Amniotic stem cell (primary cell): ENCODE measurements at regions not wholly inside any gene's neighbourhood (a gene's known extent, or its start where the extent isn't known, plus 50 kb on each side); places are given as distances from the start of the nearest gene placed in this dataset.

Experiments
- DNase-seq: peaks from one replicate; lab custom pipeline; 2025; lab: John Stamatoyannopoulos, UW

DNA sequence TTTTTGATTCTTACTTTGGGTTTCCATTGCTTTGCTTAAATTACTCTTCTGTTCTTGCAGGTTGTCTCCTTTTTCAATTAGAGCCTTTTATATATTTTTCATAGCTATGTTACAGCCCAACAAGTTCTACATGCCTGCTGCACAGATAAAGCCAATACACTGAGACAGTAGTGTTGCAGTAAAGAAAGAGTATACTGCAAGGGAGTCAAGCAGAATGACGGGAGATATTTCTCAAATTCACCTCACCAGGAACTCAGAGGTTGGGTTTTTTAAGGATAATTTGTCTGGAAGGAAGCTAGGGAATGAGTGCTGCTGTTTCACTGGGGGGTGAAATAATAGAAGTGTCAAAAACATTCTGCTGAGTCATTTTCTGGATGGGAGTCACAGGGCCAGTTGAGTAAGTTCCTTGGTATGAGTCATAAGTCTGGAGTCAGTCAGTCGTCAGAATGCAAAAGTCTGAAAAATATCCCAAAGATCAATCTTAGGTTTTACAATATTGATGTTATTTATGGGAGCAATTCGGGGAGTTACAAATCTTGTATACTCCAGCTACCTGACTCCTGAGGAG is 193.0 kb upstream of the RGPD4 start:
- peak; percentile 52 for DNase-seq

GRCh38 chr2:107634172-107634571 is 192.5 kb upstream of the RGPD4 start:
- no peak for DNase-seq

DNA sequence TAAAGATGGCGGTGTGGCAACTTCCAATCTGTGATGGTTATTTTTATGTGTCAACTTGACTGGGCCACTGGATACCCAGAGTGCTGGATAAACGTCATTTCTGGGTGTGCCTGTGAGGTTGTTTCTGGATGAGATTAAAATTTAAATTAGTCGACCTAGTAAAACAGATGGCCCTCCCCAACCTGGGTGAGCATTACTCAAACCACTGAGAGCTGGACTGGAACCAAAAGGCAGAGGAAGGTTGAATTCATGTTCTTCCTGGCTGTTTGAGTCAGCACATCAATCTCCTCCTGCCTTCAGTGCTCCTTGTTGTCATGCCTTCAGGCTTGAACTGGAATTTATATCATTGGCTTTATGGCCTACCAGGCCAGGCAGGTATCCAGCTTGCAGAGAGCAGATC is 190.8 kb upstream of the RGPD4 start:
- DNase-seq: no peak

DNA sequence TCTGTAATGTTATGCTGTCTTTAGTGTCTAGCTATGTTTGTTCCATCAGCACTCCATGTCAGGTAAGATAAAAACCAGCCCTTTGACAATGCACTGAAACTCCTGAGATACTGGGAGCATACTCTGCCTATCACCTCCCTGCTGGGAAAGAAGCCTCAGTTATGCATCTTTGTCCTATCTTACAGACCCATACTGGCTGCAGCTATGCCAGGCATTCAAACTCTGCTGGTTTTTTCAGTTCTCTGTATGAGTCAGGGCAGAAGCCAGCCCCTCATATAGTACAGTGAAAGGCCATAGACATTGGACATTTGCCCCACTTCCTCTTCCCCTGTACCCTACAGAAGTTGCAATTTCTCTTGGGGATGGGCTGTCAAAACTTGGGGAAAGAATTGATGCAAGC is 181.1 kb upstream of the RGPD4 start:
- DNase-seq: no peak

- DNase-seq: no peak
Observed at GRCh38 chr2:107648781-107649404, 177.8 kb upstream of the RGPD4 start.

DNA sequence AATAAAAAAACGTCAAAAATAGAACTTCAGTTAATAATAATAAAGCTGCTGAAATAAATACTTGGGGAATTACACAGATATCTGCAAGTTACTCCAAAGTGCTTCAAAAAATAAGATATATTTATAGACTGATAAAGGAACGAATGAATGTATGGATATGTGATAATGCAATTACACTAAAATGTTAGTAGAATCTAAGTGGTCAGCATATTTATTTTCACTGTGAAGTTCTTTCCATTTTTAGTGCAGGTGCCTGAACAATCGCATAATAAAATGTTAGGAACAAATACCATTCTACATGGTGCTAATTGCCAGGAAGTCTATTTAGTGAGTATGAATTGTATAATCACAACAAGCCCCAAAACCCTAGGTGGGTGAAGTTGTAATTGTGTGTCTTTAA is 169.6 kb upstream of the RGPD4 start:
- no peak for DNase-seq

DNA sequence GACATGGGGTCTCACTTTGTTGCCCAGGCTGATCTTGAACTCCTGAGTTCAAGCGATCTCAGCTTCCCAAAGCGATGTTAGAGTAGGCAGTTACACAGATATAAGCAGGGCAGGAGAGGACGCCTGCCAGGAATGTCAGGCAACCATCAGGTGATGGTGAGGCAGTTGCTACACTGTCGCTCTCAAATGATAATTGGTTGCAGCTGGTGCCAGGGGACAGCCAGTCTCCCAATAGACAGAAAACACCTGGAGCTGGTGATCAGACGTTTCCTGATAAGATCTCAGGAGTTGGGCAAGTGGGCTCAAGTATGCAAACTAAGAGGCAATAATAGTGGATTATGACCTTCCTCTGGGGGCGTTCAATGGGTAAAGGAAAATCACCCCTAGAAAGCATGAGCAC is 163.1 kb upstream of the RGPD4 start:
- DNase-seq: no peak

GRCh38 chr2:107669335-107669734 is 157.4 kb upstream of the RGPD4 start:
- peak; percentile 14 for DNase-seq

- no peak for DNase-seq
Observed at GRCh38 chr2:107681936-107682335, 144.8 kb upstream of the RGPD4 start.

GRCh38 chr2:107684421-107684820 is 142.3 kb upstream of the RGPD4 start:
- no peak for DNase-seq

DNA sequence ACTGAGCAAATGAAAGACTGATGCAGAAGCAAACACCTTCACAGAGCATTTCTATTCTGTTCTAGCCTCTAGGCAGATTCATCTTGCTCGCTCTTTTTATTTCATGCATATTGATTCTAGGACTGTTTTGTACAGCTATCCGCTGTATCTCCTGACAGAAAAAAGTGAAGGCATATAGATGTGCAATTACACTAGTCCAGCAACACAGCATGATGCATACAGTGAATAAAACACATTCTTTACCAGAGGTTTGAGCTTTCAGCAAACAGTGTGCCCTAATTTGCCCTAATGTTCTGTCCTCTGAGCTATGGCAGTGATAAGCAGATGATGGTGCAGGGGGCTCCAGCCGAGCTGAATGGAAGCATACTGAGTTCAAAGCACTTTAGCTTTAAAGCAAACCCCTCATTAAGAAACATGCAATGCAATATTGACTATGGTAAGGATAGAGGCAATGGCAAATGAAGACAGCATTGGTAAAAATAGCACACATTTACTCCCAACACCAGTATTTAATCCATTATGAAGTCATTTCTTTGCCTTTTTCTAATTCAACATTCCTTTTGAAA is 141.2 kb upstream of the RGPD4 start:
- no peak for DNase-seq

DNA sequence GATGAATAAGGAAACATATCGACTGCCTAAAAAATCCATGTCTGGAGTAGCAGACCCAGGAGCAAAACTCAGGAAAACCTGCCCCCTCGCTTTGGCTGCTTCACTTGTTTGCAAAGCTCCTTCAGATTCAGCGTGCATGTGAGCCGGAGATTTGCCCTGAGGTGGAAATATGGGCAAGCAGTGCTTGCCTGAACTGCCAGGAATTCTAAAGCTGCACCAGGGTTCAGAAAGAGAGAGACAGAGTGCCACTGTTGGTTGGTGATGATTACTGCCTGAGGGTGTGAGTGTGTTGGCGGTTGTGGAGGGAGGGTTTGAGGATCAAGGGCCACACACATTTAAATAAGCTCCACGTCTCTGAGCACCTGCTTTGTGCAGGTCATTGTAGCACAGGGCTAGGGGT is 139.6 kb upstream of the RGPD4 start:
- no peak for DNase-seq

DNA sequence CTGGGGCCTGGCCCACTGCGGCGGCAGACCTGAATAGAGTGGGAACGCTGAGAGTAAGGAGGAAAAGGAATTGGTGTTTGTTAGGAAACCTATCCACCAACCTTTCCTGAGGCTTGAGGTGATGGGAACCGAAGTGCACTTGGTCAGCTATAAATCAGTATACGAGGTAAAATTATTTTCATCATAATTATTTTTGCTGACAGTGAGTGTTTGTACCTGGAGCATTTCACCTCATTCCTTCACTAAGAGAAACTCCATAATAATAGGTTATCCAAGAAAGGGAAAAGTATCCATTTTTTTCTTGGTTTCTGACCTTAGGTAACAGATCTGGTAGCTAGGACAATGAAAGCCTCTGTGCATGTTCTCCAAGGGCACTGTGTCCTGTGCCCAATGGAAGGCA is 138.6 kb upstream of the RGPD4 start:
- DNase-seq: no peak

DNA sequence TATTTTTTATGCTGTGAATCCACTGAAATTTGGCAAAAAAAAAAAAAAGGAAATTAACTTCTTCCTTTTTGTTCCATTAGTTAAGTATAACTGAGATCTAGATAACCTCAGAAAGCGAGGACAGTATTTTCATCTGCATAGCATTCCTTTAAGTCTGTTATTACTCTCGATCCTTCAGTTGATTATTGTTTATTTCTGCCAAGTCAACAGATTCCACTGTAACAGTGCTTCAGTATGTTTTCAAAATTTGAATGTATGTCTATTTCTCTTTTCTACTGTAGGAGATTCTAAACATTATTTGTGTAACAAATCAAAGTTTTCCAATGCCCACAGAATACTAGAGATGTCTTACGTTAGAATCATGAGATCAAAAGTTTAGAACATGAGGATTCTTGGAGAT is 133.1 kb upstream of the RGPD4 start:
- no peak for DNase-seq

DNA sequence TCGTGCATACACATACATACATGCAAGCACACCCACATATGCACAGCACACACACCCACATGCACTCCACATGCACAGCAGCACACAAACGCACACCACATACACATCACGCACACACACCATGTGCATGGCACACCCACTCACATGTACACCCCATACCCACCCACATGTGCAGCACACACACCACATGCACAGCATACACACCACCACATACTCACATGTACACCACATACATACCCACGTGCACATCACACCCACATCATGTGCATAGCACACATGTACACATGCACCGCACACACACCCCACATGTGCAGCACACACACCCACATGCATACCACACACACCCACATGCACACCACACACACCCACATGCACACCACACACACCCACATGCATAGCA is 132.0 kb upstream of the RGPD4 start:
- no peak for DNase-seq

- no peak for DNase-seq
Observed at GRCh38 chr2:107697385-107697784, 129.3 kb upstream of the RGPD4 start.

DNA sequence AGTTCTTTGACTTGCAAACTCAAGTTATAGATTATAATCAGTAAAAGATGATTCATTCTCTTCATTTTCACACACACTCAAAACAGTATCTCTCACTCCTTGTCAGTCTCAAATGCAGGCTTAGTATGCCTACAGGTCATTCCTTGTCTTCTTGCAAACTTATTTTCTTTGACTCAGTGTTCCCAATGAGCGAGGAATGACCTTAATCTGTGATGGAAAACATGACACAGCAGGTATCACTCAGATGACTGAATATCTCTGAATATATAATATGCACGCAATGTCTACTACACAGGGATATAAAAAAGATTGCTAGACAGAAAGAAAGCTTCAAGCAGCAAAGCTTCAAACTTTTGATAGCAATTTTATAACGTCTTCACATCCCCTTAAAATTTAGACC is 127.8 kb upstream of the RGPD4 start:
- DNase-seq: no peak

GRCh38 chr2:107700073-107700472 is 126.6 kb upstream of the RGPD4 start:
- DNase-seq: no peak

- no peak for DNase-seq
Observed at GRCh38 chr2:107711941-107712340, 114.8 kb upstream of the RGPD4 start.

DNA sequence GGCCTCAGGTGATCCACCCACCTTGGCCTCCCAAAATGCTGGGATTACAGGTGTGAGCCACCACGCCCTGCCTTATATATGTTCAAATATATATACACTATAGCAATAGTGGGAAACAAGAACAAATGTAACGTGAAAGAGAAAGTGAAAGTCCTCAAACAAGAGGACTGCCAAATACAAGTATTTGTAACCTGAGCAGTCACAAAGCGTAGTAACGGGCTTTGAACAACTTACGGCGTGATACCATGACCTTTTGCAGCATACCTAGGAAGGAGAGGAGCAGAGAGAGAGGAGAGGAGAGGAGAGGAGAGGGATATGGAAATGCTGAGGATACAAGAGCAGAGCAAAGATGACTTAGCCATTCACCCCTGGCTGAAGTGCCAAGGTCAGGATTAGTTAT is 113.8 kb upstream of the RGPD4 start:
- DNase-seq: no peak

- no peak for DNase-seq
Observed at GRCh38 chr2:107717661-107718060, 109.0 kb upstream of the RGPD4 start.

DNA sequence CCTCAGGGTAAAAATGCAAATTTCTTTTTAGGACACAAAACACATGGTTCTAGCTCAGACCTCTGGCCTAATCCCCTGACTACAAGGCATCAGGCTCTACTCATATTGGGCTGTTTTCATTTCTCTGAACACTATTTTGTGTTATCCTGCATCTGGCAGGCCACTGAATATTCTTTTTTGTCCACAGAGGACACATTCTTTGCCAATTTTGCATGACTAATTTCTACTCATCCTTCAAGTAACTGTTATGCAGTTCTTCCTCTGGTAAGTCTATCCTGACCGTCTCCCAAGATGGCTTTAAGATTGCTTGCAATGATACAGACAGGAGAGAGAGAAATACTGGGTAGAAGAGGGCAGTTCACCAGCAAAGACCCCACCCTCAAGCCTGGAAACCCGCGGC is 107.6 kb upstream of the RGPD4 start:
- no peak for DNase-seq

- no peak for DNase-seq
Observed at GRCh38 chr2:107719836-107720235, 106.9 kb upstream of the RGPD4 start.

- DNase-seq: no peak
Observed at GRCh38 chr2:107721178-107721577, 105.5 kb upstream of the RGPD4 start.
